ENCODE measurements at regions not wholly inside any gene's neighbourhood (a gene's known extent, or its start where the extent isn't known, plus 50 kb on each side); places are given as distances from the start of the nearest gene placed in this dataset.

- TF ChIP-seq CTCF (IDR thresholded peaks at IDR 0.05) (no peak), POLR2AphosphoS5 (IDR thresholded peaks at IDR 0.05; ENCODE audit: insufficient read depth in 1 of 2, low read depth in 1 of 2) (no peak)
Measured at GRCh38 chrX:42624524-42624923, 153.4 kb downstream of the PPP1R2C start.

Data from vagina (tissue), 2 donors.